Liver (tissue), 3 donors: ENCODE measurements at regions not wholly inside any gene's neighbourhood (a gene's known extent, or its start where the extent isn't known, plus 50 kb on each side); places are given as distances from the start of the nearest gene placed in this dataset.

Experiments used
- EGR1 ChIP-seq, 2 donors: IDR thresholded peaks; 2 replicates each; pipeline ENCODE4 v1.6.1; 2016 to 2018; ENCODE audit warnings: antibody characterized with exemption in 2 of 2, low read depth in 2 of 2
- JUND ChIP-seq, 2 donors: IDR thresholded peaks; 2 replicates each; pipeline ENCODE4 v1.6.1; 2016; ENCODE audit warnings: antibody characterized with exemption in 2 of 2
- RAD21 ChIP-seq, 2 donors: IDR thresholded peaks; 2 replicates each; pipeline ENCODE4 v1.6.1; 2016; ENCODE audit warnings: antibody characterized with exemption in 2 of 2, mild to moderate bottlenecking in 2 of 2
- RXRA ChIP-seq, 2 donors: IDR thresholded peaks; 2 replicates each; pipeline ENCODE4 v1.6.1; 2017 to 2018; ENCODE audit warnings: antibody characterized with exemption in 2 of 2, mild to moderate bottlenecking in 1 of 2
- TAF1 ChIP-seq: conservative IDR thresholded peaks from 2 replicates; pipeline ENCODE4 v1.6.1; 2016; ENCODE audit warnings: antibody characterized with exemption, mild to moderate bottlenecking
- YY1 ChIP-seq: IDR thresholded peaks from 2 replicates; pipeline ENCODE4 v1.6.1; 2016; ENCODE audit warnings: antibody characterized with exemption, mild to moderate bottlenecking
- TF ChIP-seq, protein P1 (sequence below): fragments of 150-350 bp; IDR thresholded peaks from 2 replicates; pipeline ENCODE4 v1.5.1; 2017; ENCODE audit warnings: improper control_type of control experiment, low read depth, low read length; ENCODE audit not compliant: missing input control
- TF ChIP-seq, protein P2 (sequence below): IDR thresholded peaks from 2 replicates; pipeline ENCODE4 v1.6.1; 2016; ENCODE audit warnings: antibody characterized with exemption
- TF ChIP-seq, protein P3 (sequence below): IDR thresholded peaks from 2 replicates; pipeline ENCODE4 v1.6.1; 2016; ENCODE audit warnings: antibody characterized with exemption
- TF ChIP-seq, protein P4 (sequence below): IDR thresholded peaks from 2 replicates; pipeline ENCODE4 v1.6.1; 2016; ENCODE audit warnings: antibody characterized with exemption
- donor health status: healthy.
- donor health status: healthy.

DNA sequence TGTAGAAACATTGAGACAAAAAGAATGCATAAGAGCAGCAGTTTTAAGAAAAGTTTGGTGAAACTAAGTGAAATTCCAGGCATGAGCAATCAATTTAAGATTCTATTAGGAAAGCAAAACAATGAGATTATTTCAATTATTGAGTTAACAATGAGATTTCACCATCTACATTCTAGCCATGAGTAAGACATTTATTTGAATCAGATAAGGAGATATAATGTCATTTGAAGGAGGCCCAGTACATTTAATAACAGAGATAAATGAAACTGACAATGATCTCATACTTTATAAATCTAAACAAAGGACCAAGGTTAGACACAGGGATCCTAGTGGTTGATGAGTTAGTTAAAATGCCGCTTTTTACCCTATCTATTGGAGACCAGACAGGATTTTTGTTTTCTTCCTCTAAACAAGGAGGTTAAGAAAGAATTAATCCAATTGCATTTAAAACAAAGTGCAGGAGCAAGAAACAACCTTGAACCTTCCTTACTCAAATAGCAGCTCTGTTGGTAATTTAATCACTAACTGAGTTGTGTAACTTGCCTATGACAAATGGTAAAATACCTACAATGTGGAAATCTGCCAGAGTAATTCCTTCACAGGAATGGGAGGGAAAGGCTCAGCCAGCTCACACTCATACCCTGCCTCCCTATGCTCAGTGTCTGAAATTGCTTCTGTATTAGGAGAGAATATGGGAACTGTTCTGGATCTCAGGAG, 103.5 kb upstream of the NR3C1 start:
- TF ChIP-seq, protein P1, sequence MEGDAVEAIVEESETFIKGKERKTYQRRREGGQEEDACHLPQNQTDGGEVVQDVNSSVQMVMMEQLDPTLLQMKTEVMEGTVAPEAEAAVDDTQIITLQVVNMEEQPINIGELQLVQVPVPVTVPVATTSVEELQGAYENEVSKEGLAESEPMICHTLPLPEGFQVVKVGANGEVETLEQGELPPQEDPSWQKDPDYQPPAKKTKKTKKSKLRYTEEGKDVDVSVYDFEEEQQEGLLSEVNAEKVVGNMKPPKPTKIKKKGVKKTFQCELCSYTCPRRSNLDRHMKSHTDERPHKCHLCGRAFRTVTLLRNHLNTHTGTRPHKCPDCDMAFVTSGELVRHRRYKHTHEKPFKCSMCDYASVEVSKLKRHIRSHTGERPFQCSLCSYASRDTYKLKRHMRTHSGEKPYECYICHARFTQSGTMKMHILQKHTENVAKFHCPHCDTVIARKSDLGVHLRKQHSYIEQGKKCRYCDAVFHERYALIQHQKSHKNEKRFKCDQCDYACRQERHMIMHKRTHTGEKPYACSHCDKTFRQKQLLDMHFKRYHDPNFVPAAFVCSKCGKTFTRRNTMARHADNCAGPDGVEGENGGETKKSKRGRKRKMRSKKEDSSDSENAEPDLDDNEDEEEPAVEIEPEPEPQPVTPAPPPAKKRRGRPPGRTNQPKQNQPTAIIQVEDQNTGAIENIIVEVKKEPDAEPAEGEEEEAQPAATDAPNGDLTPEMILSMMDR, result no peak
- TF ChIP-seq, protein P2, sequence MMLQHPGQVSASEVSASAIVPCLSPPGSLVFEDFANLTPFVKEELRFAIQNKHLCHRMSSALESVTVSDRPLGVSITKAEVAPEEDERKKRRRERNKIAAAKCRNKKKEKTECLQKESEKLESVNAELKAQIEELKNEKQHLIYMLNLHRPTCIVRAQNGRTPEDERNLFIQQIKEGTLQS, result peak; percentile 79
- TF ChIP-seq RAD21 (IDR thresholded peaks at IDR 0.05) (peak; percentile 69 to 78), EGR1 (IDR thresholded peaks at IDR 0.05; ENCODE audit: low read depth in 2 of 2) (peak in 1 of 2 donors; percentile 54), JUND (IDR thresholded peaks at IDR 0.05) (peak; percentile 81 to 82), YY1 (peak; percentile 58), TAF1 (peak; percentile 71), RXRA (IDR thresholded peaks at IDR 0.05) (peak; percentile 95 to 96)
- TF ChIP-seq, protein P3, sequence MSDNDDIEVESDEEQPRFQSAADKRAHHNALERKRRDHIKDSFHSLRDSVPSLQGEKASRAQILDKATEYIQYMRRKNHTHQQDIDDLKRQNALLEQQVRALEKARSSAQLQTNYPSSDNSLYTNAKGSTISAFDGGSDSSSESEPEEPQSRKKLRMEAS, result peak; percentile 83
- TF ChIP-seq, protein P4, sequence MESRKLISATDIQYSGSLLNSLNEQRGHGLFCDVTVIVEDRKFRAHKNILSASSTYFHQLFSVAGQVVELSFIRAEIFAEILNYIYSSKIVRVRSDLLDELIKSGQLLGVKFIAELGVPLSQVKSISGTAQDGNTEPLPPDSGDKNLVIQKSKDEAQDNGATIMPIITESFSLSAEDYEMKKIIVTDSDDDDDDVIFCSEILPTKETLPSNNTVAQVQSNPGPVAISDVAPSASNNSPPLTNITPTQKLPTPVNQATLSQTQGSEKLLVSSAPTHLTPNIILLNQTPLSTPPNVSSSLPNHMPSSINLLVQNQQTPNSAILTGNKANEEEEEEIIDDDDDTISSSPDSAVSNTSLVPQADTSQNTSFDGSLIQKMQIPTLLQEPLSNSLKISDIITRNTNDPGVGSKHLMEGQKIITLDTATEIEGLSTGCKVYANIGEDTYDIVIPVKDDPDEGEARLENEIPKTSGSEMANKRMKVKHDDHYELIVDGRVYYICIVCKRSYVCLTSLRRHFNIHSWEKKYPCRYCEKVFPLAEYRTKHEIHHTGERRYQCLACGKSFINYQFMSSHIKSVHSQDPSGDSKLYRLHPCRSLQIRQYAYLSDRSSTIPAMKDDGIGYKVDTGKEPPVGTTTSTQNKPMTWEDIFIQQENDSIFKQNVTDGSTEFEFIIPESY, result peak; percentile 85
